IMR-90 (cell line): ENCODE measurements at regions not wholly inside any gene's neighbourhood (a gene's known extent, or its start where the extent isn't known, plus 50 kb on each side); places are given as distances from the start of the nearest gene placed in this dataset.

ENCODE experiments used
- ATAC-seq: fragments of 200-7000 bp; cut with Tn5 transposase; 2 replicates; pipeline ENCODE4 v1.9.1; 2020; ENCODE audit warnings: low read depth, mild to moderate bottlenecking, moderate library complexity
- BruUV-seq: library from RNA; stranded (reverse); fragments of 400-500 nt; replicated peaks from 2 replicates; lab custom pipeline; 2021; lab: Mats Ljungman, UMichigan
- CTCF ChIA-PET: fragments of 300-600 bp; formaldehyde crosslinking; extraction: SDS; loops from one replicate; lab custom pipeline; 2021; ENCODE audit warnings: antibody characterized with exemption; lab: Yijun Ruan, JAX
- POLR2A ChIA-PET: fragments of 300-600 bp; sonication (Branson Sonifier 250); formaldehyde crosslinking; loops from one replicate; lab custom pipeline; 2022; ENCODE audit warnings: antibody characterized with exemption; ENCODE audit not compliant: unreplicated experiment; lab: Charles Lee
- DNase-seq: peaks from one replicate; pipeline ENCODE4 v3.0.0; 2013
- H2AFZ ChIP-seq: replicated peaks from 2 replicates; pipeline ENCODE3; 2013; ENCODE audit warnings: low read length, mild to moderate bottlenecking; ENCODE audit not compliant: poor library complexity
- H2AK5ac ChIP-seq: 2 replicates; pipeline ENCODE4 v1.6.1; 2013; ENCODE audit warnings: low read depth, low read length, inconsistent platforms
- H2AK9ac ChIP-seq: replicated peaks from 2 replicates; pipeline ENCODE3; 2013; ENCODE audit warnings: mild to moderate bottlenecking, low read depth, low read length, moderate library complexity; ENCODE audit not compliant: poor library complexity
- H2BK120ac ChIP-seq: 2 replicates; pipeline ENCODE4 v1.6.1; 2013; ENCODE audit warnings: low read depth, low read length, inconsistent platforms
- H2BK15ac ChIP-seq: 3 replicates; pipeline ENCODE4 v1.6.1; 2013; ENCODE audit warnings: low read depth, low read length, inconsistent platforms
- H2BK20ac ChIP-seq: 2 replicates; pipeline ENCODE4 v1.6.1; 2013; ENCODE audit warnings: low read depth, mild to moderate bottlenecking, inconsistent platforms, low read length, moderate library complexity
- H2BK5ac ChIP-seq: 2 replicates; pipeline ENCODE4 v1.6.1; 2013; ENCODE audit warnings: mild to moderate bottlenecking, low read depth, low read length, inconsistent platforms; ENCODE audit not compliant: poor library complexity, severe bottlenecking
- H3K14ac ChIP-seq: replicated peaks from 2 replicates; pipeline ENCODE4 v1.6.1; 2013; ENCODE audit warnings: low read depth, low read length, inconsistent platforms
- H3K18ac ChIP-seq: 2 replicates; pipeline ENCODE4 v1.6.1; 2013; ENCODE audit warnings: low read depth, low read length, control low read depth
- H3K23ac ChIP-seq: 2 replicates; pipeline ENCODE4 v1.6.1; 2013; ENCODE audit warnings: low read depth, low read length, inconsistent platforms
- H3K27ac ChIP-seq: 2 replicates; pipeline ENCODE4 v1.5.1; 2013; ENCODE audit warnings: mild to moderate bottlenecking, control low read depth, low read length; ENCODE audit not compliant: insufficient read depth
- H3K27me3 ChIP-seq: 2 replicates; pipeline ENCODE4 v1.6.1; 2013; ENCODE audit warnings: low read length; ENCODE audit not compliant: control insufficient read depth, insufficient read depth
- H3K36me3 ChIP-seq: 2 replicates; pipeline ENCODE4 v1.6.1; 2013; ENCODE audit warnings: low read length, mixed read lengths; ENCODE audit not compliant: control insufficient read depth, insufficient read depth
- H3K4ac ChIP-seq: 2 replicates; pipeline ENCODE4 v1.6.1; 2013; ENCODE audit warnings: low read depth, low read length, inconsistent platforms
- H3K4me1 ChIP-seq: 2 replicates; pipeline ENCODE4 v1.6.1; 2013; ENCODE audit warnings: low read length, mixed read lengths; ENCODE audit not compliant: control insufficient read depth, insufficient read depth
- H3K4me2 ChIP-seq: 2 replicates; pipeline ENCODE4 v1.6.1; 2013; ENCODE audit warnings: low read depth, mild to moderate bottlenecking, control low read depth, low read length, moderate library complexity
- H3K4me3 ChIP-seq: 2 replicates; pipeline ENCODE4 v1.5.1; 2013; ENCODE audit warnings: low read depth, mild to moderate bottlenecking, control low read depth, low read length, moderate library complexity; ENCODE audit not compliant: insufficient read depth
- H3K56ac ChIP-seq: 2 replicates; pipeline ENCODE4 v1.6.1; 2013; ENCODE audit warnings: low read length, inconsistent platforms; ENCODE audit not compliant: insufficient read depth; ENCODE audit errors: extremely low read depth
- H3K79me1 ChIP-seq, 2 experiments: 2 replicates each; pipeline ENCODE4 v1.6.1; 2013; ENCODE audit warnings: low read length in 2 of 2, inconsistent platforms in 1 of 2, low read depth in 1 of 2
- H3K9ac ChIP-seq: 2 replicates; pipeline ENCODE4 v1.6.1; 2013; ENCODE audit warnings: low read depth, low read length, control low read depth
- H3K9me1 ChIP-seq: 2 replicates; pipeline ENCODE4 v1.6.1; 2013; ENCODE audit warnings: low read length, inconsistent platforms; ENCODE audit not compliant: insufficient read depth
- H3K9me3 ChIP-seq: 2 replicates; pipeline ENCODE4 v1.6.1; 2013; ENCODE audit warnings: low read length; ENCODE audit not compliant: control insufficient read depth, insufficient read depth
- H4K20me1 ChIP-seq: 2 replicates; pipeline ENCODE4 v1.6.1; 2013; ENCODE audit warnings: low read length, inconsistent platforms; ENCODE audit not compliant: insufficient read depth
- H4K5ac ChIP-seq: 2 replicates; pipeline ENCODE4 v1.6.1; 2013; ENCODE audit warnings: mild to moderate bottlenecking, low read depth, low read length, control low read depth
- H4K8ac ChIP-seq, 2 experiments: 2 replicates each; pipeline ENCODE4 v1.6.1; 2013; ENCODE audit warnings: low read depth in 2 of 2, low read length in 2 of 2, control low read depth in 1 of 2, inconsistent platforms in 1 of 2
- H4K91ac ChIP-seq: 2 replicates; pipeline ENCODE4 v1.6.1; 2013; ENCODE audit warnings: low read depth, low read length, inconsistent platforms; ENCODE audit not compliant: insufficient read depth
- MAZ ChIP-seq: IDR thresholded peaks from 2 replicates; pipeline ENCODE4 v1.6.1; 2012; ENCODE audit warnings: low read depth, mild to moderate bottlenecking, low read length, improper control_type of control experiment, moderate library complexity, borderline replicate concordance
- MXI1 ChIP-seq: IDR thresholded peaks from 2 replicates; pipeline ENCODE4 v1.6.1; 2012; ENCODE audit warnings: low read depth, mild to moderate bottlenecking, low read length, moderate library complexity, borderline replicate concordance
- POLR2A ChIP-seq: IDR thresholded peaks from 2 replicates; pipeline ENCODE4 v1.6.1; 2012; ENCODE audit warnings: mild to moderate bottlenecking, low read depth, low read length
- RAD21 ChIP-seq: IDR thresholded peaks from 2 replicates; pipeline ENCODE4 v1.6.1; 2012; ENCODE audit warnings: low read length, improper control_type of control experiment
- RCOR1 ChIP-seq: IDR thresholded peaks from 2 replicates; pipeline ENCODE4 v1.6.1; 2012; ENCODE audit warnings: mild to moderate bottlenecking, low read length, improper control_type of control experiment; ENCODE audit not compliant: insufficient replicate concordance
- WGBS, 2 experiments: methylation state at CpG; one replicate each; pipeline versions ENCODE4 v1.1.5 to v1.1.7; 2013; ENCODE audit warnings: missing lambda C conversion rate in 2 of 2; ENCODE audit not compliant: insufficient read length in 1 of 2; ENCODE audit errors: extremely low coverage in 2 of 2; 5-methylcytosine and 5-hydroxymethylcytosine counted together
- dilution Hi-C: fragments of 300-500 bp; cut with HindIII; formaldehyde crosslinking; loops from one replicate; pipeline ENCODE4 v1.14.3; 2018; ENCODE audit warnings: low sequenced_read_pairs; ENCODE audit not compliant: unreplicated experiment
- in situ Hi-C: fragments of 300-500 bp; cut with MboI; formaldehyde crosslinking; loops from 3 replicates; pipeline ENCODE4 v1.14.3; 2019; ENCODE audit warnings: low sequenced_read_pairs, inconsistent platforms, mixed read lengths
- intact Hi-C: fragments of 100-400 bp; cut with micrococcal nuclease; formaldehyde crosslinking; loops from 2 replicates; pipeline ENCODE4 v1.10.0; 2022

- H3K4me2 ChIP-seq: no peak overlapping the region
- H2BK5ac ChIP-seq: no peak overlapping the region
- H3K27ac ChIP-seq: no peak overlapping the region
- ChIA-PET CTCF (no interaction called here), POLR2A (interaction anchor here (0.5 kb wide), 1 partner anchor 114 kb away, joined by 3 read pairs; no protein-coding TSS in a partner anchor)
- H2AK5ac ChIP-seq: no peak overlapping the region
- H3K18ac ChIP-seq: no peak overlapping the region
- TF ChIP-seq MXI1: no peak
- no peak for TF ChIP-seq MAZ
- no peak for TF ChIP-seq RAD21
- TF ChIP-seq POLR2A: no peak
- TF ChIP-seq RCOR1: no peak
- H3K79me1 ChIP-seq: no peaks in the 10 kb centered on the region
- WGBS, 2 experiments: 58% methylated on average over 2 of the region's 15 CpGs; no CpG with 5 or more reads in 1 of the 2 experiments
- in situ Hi-C loops: no loop called here
- H2AFZ ChIP-seq: no peak overlapping the region
- no peaks in the 10 kb centered on the region for H3K9me1 ChIP-seq
- no peak for ATAC-seq
- H3K4me1 ChIP-seq: no peaks in the 10 kb centered on the region
- intact Hi-C loops: no loop called here
- no peak overlapping the region for H3K14ac ChIP-seq
- H3K56ac ChIP-seq: no peak overlapping the region
- no peak overlapping the region for H4K5ac ChIP-seq
- no peak overlapping the region for H3K9ac ChIP-seq
- no peaks in the 10 kb centered on the region for H3K27me3 ChIP-seq
- H3K23ac ChIP-seq: no peak overlapping the region
- H3K4ac ChIP-seq: no peak overlapping the region
- no peak overlapping the region for H2BK20ac ChIP-seq
- no peak overlapping the region for H2BK15ac ChIP-seq
- no peak overlapping the region for H4K8ac ChIP-seq
- H3K9me3 ChIP-seq: peaks cover 3% of the 10 kb centered on the region; the same call in 1 of the 2 replicates
- dilution Hi-C loops: no loop called here
- no TSS peak for BruUV-seq
- no peak overlapping the region for H3K4me3 ChIP-seq
- no peaks in the 10 kb centered on the region for H4K20me1 ChIP-seq
- no peak overlapping the region for H4K91ac ChIP-seq
- no peak for DNase-seq
- H2BK120ac ChIP-seq: no peak overlapping the region
- H3K36me3 ChIP-seq: no peaks in the 10 kb centered on the region
- H2AK9ac ChIP-seq: no peak overlapping the region
Observed at GRCh38 chr7:125125315-125125714, 195.7 kb upstream of the POT1 start.
